HCT116 (cell line): ENCODE measurements at regions not wholly inside any gene's neighbourhood (a gene's known extent, or its start where the extent isn't known, plus 50 kb on each side); places are given as distances from the start of the nearest gene placed in this dataset.

Source experiments
- ATAC-seq: fragments of 200-7000 bp; cut with Tn5 transposase; 2 replicates; pipeline ENCODE4 v1.9.1; 2020; ENCODE audit warnings: mild to moderate bottlenecking, moderate library complexity
- BruUV-seq: library from RNA; stranded (reverse); fragments of 400-500 nt; replicated peaks from 2 replicates; lab custom pipeline; 2021; lab: Mats Ljungman, UMichigan
- CTCF ChIA-PET: fragments of 300-600 bp; sonication (Branson Sonifier 250); formaldehyde crosslinking; loops from one replicate; lab custom pipeline; 2021; ENCODE audit warnings: antibody characterized with exemption; lab: Charles Lee
- POLR2A ChIA-PET: fragments of 300-600, 350-600 bp; sonication (Branson Sonifier 250); formaldehyde crosslinking; loops from one replicate; lab custom pipeline; 2021; ENCODE audit warnings: antibody characterized with exemption; lab: Charles Lee
- RAD21 ChIA-PET, 2 experiments: fragments of 300-600 bp; sonication (Branson Sonifier 250); formaldehyde crosslinking; loops; one replicate each; lab custom pipeline; 2023; ENCODE audit warnings: low total read pairs in 2 of 2; ENCODE audit not compliant: uncharacterized antibody in 2 of 2, unreplicated experiment in 2 of 2, low non-redundant PET in 1 of 2; lab: Charles Lee
- DNase-seq: peaks from one replicate; pipeline ENCODE4 v3.0.0-alpha.2; 2010; ENCODE audit warnings: low read depth, low spot score
- H2AFZ ChIP-seq: fragments of 200-600 bp; shearing (Covaris generic), sonication (generic); 2 replicates; pipeline ENCODE4 v1.6.1; 2017; ENCODE audit warnings: low read depth, mixed run types, mixed read lengths, antibody characterized with exemption, low read length; ENCODE audit not compliant: poor library complexity, severe bottlenecking
- H3K27ac ChIP-seq: 2 replicates; pipeline ENCODE4 v1.5.1; 2012; ENCODE audit warnings: low read depth, low read length
- H3K27me3 ChIP-seq: fragments of 200-600 bp; sonication (generic); 2 replicates; pipeline ENCODE4 v1.6.1; 2016; ENCODE audit warnings: mixed run types, low read length, mixed read lengths; ENCODE audit not compliant: insufficient read depth
- H3K36me3 ChIP-seq, 2 experiments: fragments of 200-500 bp in 1 of 2; fragments of 200-600 bp in 1 of 2; sonication (Bioruptor generic) in 1 of 2; sonication (generic) in 1 of 2; 2 replicates each; pipeline versions ENCODE4 v1.5.1 to v1.6.1; 2014 to 2016; ENCODE audit warnings: low read length in 2 of 2, inconsistent platforms in 1 of 2, mixed read lengths in 1 of 2, mixed run types in 1 of 2; ENCODE audit not compliant: insufficient read depth in 2 of 2, control insufficient read depth in 1 of 2
- H3K4me1 ChIP-seq, 2 experiments: fragments of 200-600 bp in 1 of 2; sonication (generic) in 1 of 2; 2 replicates each; pipeline versions ENCODE4 v1.5.1 to v1.6.1; 2012 to 2017; ENCODE audit warnings: low read length in 2 of 2, inconsistent platforms in 1 of 2, mild to moderate bottlenecking in 1 of 2, mixed read lengths in 1 of 2, mixed run types in 1 of 2, moderate library complexity in 1 of 2; ENCODE audit not compliant: insufficient read depth in 2 of 2, control insufficient read depth in 1 of 2
- H3K4me2 ChIP-seq: fragments of 200-600 bp; sonication (generic); 2 replicates; pipeline ENCODE4 v1.6.1; 2017; ENCODE audit warnings: mixed run types, low read length, mixed read lengths
- H3K4me3 ChIP-seq, 2 experiments: fragments of 200-600 bp in 1 of 2; sonication (generic) in 1 of 2; replicated peaks in 1 of 2; 2 replicates each; pipeline ENCODE4 v1.5.1; 2011 to 2016; ENCODE audit warnings: low read length in 2 of 2, control low read depth in 1 of 2, low read depth in 1 of 2, mild to moderate bottlenecking in 1 of 2, mixed read lengths in 1 of 2, mixed run types in 1 of 2
- H3K79me2 ChIP-seq: fragments of 200-600 bp; sonication (generic); 2 replicates; pipeline ENCODE4 v1.6.1; 2017; ENCODE audit warnings: mild to moderate bottlenecking, mixed run types, low read length, moderate library complexity, mixed read lengths; ENCODE audit not compliant: insufficient read depth
- H3K9ac ChIP-seq: fragments of 200-600 bp; sonication (generic); 2 replicates; pipeline ENCODE4 v1.6.1; 2016; ENCODE audit warnings: low read length, mixed read lengths
- H3K9me2 ChIP-seq: fragments of 200-600 bp; sonication (generic), shearing (Covaris generic); 2 replicates; pipeline ENCODE4 v1.6.1; 2017; ENCODE audit warnings: mixed run types, mild to moderate bottlenecking, moderate library complexity; ENCODE audit not compliant: insufficient read depth
- H3K9me3 ChIP-seq, 2 experiments: fragments of 200-500 bp in 1 of 2; fragments of 200-600 bp in 1 of 2; sonication (Bioruptor generic) in 1 of 2; sonication (generic) in 1 of 2; 2 replicates each; pipeline ENCODE4 v1.6.1; 2014 to 2017; ENCODE audit warnings: low read length in 2 of 2, mixed read lengths in 2 of 2, inconsistent platforms in 1 of 2, low read depth in 1 of 2, mild to moderate bottlenecking in 1 of 2, mixed run types in 1 of 2, moderate library complexity in 1 of 2; ENCODE audit not compliant: control insufficient read depth in 1 of 2, insufficient read depth in 1 of 2
- H4K20me1 ChIP-seq: fragments of 200-600 bp; sonication (generic), shearing (Covaris generic); 2 replicates; pipeline ENCODE4 v1.6.1; 2017; ENCODE audit warnings: mixed run types, mild to moderate bottlenecking, moderate library complexity; ENCODE audit not compliant: insufficient read depth
- CBX3 ChIP-seq: IDR thresholded peaks from 2 replicates; pipeline ENCODE4 v1.6.1; 2012; ENCODE audit warnings: low read depth
- EGR1 ChIP-seq: IDR thresholded peaks from 2 replicates; pipeline ENCODE4 v1.6.1; 2012; ENCODE audit warnings: low read depth
- ELF1 ChIP-seq: IDR thresholded peaks from 2 replicates; pipeline ENCODE4 v1.6.1; 2012; ENCODE audit warnings: low read depth, borderline replicate concordance
- EZH2 ChIP-seq: fragments of 200-600 bp; sonication (generic); IDR thresholded peaks from 2 replicates; pipeline ENCODE4 v1.6.1; 2017; ENCODE audit warnings: antibody characterized with exemption, mixed run types
- EZH2phosphoT487 ChIP-seq: fragments of 200-600 bp; IDR thresholded peaks from 2 replicates; pipeline ENCODE4 v1.6.1; 2018; ENCODE audit warnings: antibody characterized with exemption, borderline replicate concordance
- JUND ChIP-seq: IDR thresholded peaks from 2 replicates; pipeline ENCODE4 v1.6.1; 2012
- POLR2A ChIP-seq: IDR thresholded peaks from 2 replicates; pipeline ENCODE4 v1.7.0; 2011; ENCODE audit warnings: borderline replicate concordance; ENCODE audit not compliant: insufficient read depth, insufficient read length; ENCODE audit errors: extremely low read depth
- POLR2AphosphoS5 ChIP-seq: IDR thresholded peaks from 2 replicates; pipeline ENCODE4 v1.6.1; 2011; ENCODE audit warnings: mild to moderate bottlenecking, low read depth, low read length, moderate library complexity
- SIN3A ChIP-seq: IDR thresholded peaks from 2 replicates; pipeline ENCODE4 v1.6.1; 2012; ENCODE audit warnings: low read depth
- YY1 ChIP-seq: IDR thresholded peaks from 2 replicates; pipeline ENCODE4 v1.6.1; 2011; ENCODE audit warnings: low read length, low read depth, moderate library complexity, mild to moderate bottlenecking; ENCODE audit not compliant: insufficient replicate concordance; ENCODE audit errors: extremely low read depth
- ZFX ChIP-seq: fragments of 450-650 bp; IDR thresholded peaks from 2 replicates; pipeline ENCODE4 v1.6.1; 2017
- ZNF274 ChIP-seq: fragments of 200-500 bp; sonication (Bioruptor generic); IDR thresholded peaks from 2 replicates; pipeline ENCODE4 v1.6.1; 2014; ENCODE audit warnings: mild to moderate bottlenecking, low read depth, low read length, inconsistent platforms
- intact Hi-C: fragments of 100-400 bp; cut with micrococcal nuclease; formaldehyde crosslinking; loops from 2 replicates; pipeline ENCODE4 v1.10.0; 2022
- TF ChIP-seq, protein P1 (sequence below), 3 experiments: fragments of 200-600 bp in 1 of 3; sonication (generic) in 1 of 3; IDR thresholded peaks in 2 of 3; conservative IDR thresholded peaks in 1 of 3; 2 replicates each; pipeline ENCODE4 v1.5.1; 2012 to 2017; ENCODE audit warnings: low read depth in 2 of 3, low read length in 2 of 3, antibody characterized with exemption in 1 of 3, borderline replicate concordance in 1 of 3, control low read depth in 1 of 3, mild to moderate bottlenecking in 1 of 3, mixed read lengths in 1 of 3, mixed run types in 1 of 3, moderate library complexity in 1 of 3; ENCODE audit not compliant: insufficient read depth in 1 of 3
- TF ChIP-seq, protein P2 (sequence below): IDR thresholded peaks from 2 replicates; pipeline ENCODE4 v1.6.1; 2012; ENCODE audit warnings: low read depth

DNA sequence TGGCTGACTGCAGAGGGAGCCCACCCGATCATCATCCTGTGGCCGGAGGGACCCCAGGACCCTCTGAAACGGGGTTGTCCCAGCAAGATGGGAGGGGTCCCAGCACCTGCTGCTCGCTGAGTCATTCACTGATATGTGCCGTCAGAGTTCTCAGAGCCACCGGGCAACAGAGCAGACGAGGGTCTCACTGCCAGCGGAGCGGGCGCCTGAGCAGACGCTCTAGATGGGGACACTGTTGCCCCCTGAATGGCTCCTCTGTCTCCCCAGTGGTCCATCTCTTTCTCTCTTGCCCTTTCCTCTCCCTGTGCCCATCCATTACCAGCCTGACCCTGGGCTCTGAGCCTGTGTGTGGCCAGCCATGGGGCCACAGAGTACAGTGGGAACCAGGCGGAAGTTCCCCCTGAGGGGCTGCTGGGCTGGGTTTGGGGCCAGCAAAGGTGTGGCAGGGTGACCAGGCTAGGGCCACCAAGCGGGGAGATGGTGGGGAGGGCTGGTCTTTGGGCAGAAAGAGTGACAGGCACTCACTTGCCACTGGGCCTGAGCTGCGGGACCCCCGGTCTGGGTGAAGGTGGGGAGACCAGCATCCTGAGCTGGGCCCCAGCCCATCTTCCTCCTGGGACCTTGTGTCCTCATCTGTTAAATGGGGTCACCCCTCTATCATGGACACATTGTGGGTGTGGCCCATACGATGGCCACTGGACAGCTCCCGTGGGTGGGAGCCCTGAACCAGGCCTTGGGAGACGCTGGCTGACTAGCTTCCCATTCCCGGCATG lies 90.9 kb downstream of the HMX1 start:
- H3K4me3 ChIP-seq = no peak overlapping the region
- ChIA-PET CTCF (no interaction called here), RAD21 (no interaction called here), POLR2A (no interaction called here)
- no peak overlapping the region for H3K27ac ChIP-seq
- no TSS peak for BruUV-seq
- H3K4me2 ChIP-seq = no peak overlapping the region
- no peak overlapping the region for H3K9ac ChIP-seq
- TF ChIP-seq JUND (no peak), ZNF274 (no peak), EZH2phosphoT487 (no peak), ELF1 (no peak), POLR2AphosphoS5 (no peak), POLR2A (no peak), ZFX (no peak), YY1 (no peak), CBX3 (no peak), SIN3A (no peak), EGR1 (no peak), EZH2 (no peak)
- TF ChIP-seq, protein P1, sequence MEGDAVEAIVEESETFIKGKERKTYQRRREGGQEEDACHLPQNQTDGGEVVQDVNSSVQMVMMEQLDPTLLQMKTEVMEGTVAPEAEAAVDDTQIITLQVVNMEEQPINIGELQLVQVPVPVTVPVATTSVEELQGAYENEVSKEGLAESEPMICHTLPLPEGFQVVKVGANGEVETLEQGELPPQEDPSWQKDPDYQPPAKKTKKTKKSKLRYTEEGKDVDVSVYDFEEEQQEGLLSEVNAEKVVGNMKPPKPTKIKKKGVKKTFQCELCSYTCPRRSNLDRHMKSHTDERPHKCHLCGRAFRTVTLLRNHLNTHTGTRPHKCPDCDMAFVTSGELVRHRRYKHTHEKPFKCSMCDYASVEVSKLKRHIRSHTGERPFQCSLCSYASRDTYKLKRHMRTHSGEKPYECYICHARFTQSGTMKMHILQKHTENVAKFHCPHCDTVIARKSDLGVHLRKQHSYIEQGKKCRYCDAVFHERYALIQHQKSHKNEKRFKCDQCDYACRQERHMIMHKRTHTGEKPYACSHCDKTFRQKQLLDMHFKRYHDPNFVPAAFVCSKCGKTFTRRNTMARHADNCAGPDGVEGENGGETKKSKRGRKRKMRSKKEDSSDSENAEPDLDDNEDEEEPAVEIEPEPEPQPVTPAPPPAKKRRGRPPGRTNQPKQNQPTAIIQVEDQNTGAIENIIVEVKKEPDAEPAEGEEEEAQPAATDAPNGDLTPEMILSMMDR (IDR thresholded peaks at IDR 0.05 in 2 of 3, conservative IDR thresholded peaks at IDR 0.05 in 1 of 3; ENCODE audit: borderline replicate concordance in 1 of 3, insufficient read depth in 1 of 3, low read depth in 2 of 3, low read length in 2 of 3) = no peak
- TF ChIP-seq, protein P2, sequence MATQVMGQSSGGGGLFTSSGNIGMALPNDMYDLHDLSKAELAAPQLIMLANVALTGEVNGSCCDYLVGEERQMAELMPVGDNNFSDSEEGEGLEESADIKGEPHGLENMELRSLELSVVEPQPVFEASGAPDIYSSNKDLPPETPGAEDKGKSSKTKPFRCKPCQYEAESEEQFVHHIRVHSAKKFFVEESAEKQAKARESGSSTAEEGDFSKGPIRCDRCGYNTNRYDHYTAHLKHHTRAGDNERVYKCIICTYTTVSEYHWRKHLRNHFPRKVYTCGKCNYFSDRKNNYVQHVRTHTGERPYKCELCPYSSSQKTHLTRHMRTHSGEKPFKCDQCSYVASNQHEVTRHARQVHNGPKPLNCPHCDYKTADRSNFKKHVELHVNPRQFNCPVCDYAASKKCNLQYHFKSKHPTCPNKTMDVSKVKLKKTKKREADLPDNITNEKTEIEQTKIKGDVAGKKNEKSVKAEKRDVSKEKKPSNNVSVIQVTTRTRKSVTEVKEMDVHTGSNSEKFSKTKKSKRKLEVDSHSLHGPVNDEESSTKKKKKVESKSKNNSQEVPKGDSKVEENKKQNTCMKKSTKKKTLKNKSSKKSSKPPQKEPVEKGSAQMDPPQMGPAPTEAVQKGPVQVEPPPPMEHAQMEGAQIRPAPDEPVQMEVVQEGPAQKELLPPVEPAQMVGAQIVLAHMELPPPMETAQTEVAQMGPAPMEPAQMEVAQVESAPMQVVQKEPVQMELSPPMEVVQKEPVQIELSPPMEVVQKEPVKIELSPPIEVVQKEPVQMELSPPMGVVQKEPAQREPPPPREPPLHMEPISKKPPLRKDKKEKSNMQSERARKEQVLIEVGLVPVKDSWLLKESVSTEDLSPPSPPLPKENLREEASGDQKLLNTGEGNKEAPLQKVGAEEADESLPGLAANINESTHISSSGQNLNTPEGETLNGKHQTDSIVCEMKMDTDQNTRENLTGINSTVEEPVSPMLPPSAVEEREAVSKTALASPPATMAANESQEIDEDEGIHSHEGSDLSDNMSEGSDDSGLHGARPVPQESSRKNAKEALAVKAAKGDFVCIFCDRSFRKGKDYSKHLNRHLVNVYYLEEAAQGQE = no peak
- peaks cover 0 to 3% of the 10 kb centered on the region in 2 experiments; a peak in 2 of 4 replicates for H3K4me1 ChIP-seq
- no peak for ATAC-seq
- DNase-seq = no peak
- H3K9me2 ChIP-seq = no peaks in the 10 kb centered on the region
- H2AFZ ChIP-seq = no peak overlapping the region
- intact Hi-C loops = no loop called here
- no peaks in the 10 kb centered on the region for H4K20me1 ChIP-seq
- H3K36me3 ChIP-seq = no peaks in the 10 kb centered on the region
- no peaks in the 10 kb centered on the region for H3K27me3 ChIP-seq
- no peaks in the 10 kb centered on the region for H3K79me2 ChIP-seq
- H3K9me3 ChIP-seq = no peaks in the 10 kb centered on the region
